ENCODE measurements at regions not wholly inside any gene's neighbourhood (a gene's known extent, or its start where the extent isn't known, plus 50 kb on each side); places are given as distances from the start of the nearest gene placed in this dataset.
"Not testable (repeated sequence)": the region's sequence is repeated elsewhere in the genome, so short reads cannot be mapped to it uniquely, and the experiment has no call there.

DNA sequence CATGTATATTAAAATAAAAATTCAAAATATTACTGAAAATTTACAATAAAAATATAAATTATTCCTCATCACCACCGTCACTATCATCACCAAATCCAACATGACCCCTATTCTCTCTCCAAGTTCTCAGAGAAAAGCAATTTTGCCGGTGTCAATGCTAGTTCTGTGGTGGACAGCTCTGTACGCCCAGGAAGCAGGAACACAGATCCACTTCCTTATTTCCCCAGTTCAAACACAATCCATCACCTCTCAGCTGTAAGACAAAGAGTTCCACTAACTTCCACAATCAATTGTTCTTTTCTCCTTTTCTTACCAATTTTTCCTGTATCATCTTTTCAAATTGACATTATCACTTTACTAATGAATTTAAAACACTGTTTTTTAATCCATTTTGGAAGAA lies 177.0 kb upstream of the LRRC61 start:
- not testable (repeated sequence) for H3K79me2 ChIP-seq (ENCODE audit: insufficient read depth, low read length); H3K14ac ChIP-seq (ENCODE audit: insufficient read depth, low read length); H3K9me3 Mint-ChIP-seq; H2BK12ac ChIP-seq (ENCODE audit: insufficient read length, low read depth, low read length); H3K9ac ChIP-seq (ENCODE audit: extremely low read depth, insufficient read length, low read length); H3K27ac ChIP-seq (ENCODE audit: insufficient read length, low read depth, low read length); H3K79me1 ChIP-seq (ENCODE audit: insufficient read depth, low read depth, low read length, poor library complexity, severe bottlenecking); H3T11ph ChIP-seq (ENCODE audit: low read length); H3K9me3 ChIP-seq (ENCODE audit: control insufficient read depth, low read depth, low read length); H2BK15ac ChIP-seq (ENCODE audit: low read depth, low read length); H4K8ac ChIP-seq (replicated peaks; ENCODE audit: insufficient read length, low read depth, low read length); H3K4me1 ChIP-seq (ENCODE audit: insufficient read depth, low read length); H4K91ac ChIP-seq (ENCODE audit: insufficient read length, low read depth, low read length); H2BK120ac ChIP-seq (ENCODE audit: low read depth, low read length, poor library complexity, severe bottlenecking); H2AFZ ChIP-seq (ENCODE audit: low read length); H4K5ac ChIP-seq (ENCODE audit: insufficient read length, low read depth, low read length); H3K4me1 Mint-ChIP-seq; H2AK5ac ChIP-seq (ENCODE audit: insufficient read length, low read length); H4K20me1 ChIP-seq (ENCODE audit: control insufficient read depth, insufficient read depth, insufficient read length); H3K27ac Mint-ChIP-seq; H2BK5ac ChIP-seq (ENCODE audit: insufficient read length, low read length); H3K4me2 ChIP-seq (ENCODE audit: insufficient read depth, insufficient read length, low read length); DNase-seq; H3K36me3 Mint-ChIP-seq (ENCODE audit: insufficient read depth in 1 of 3, low read depth in 3 of 3); H3K23ac ChIP-seq (ENCODE audit: insufficient read length, low read depth, low read length); H3K4ac ChIP-seq (ENCODE audit: low read depth, low read length); H3K27me3 Mint-ChIP-seq (ENCODE audit: low read depth); H3K56ac ChIP-seq (ENCODE audit: insufficient read length, low read depth, low read length); H3K27me3 ChIP-seq (ENCODE audit: insufficient read depth, low read length); H3K18ac ChIP-seq (ENCODE audit: insufficient read length, low read depth, low read length); H2BK20ac ChIP-seq (ENCODE audit: low read depth, low read length, poor library complexity, severe bottlenecking); H3K23me2 ChIP-seq (ENCODE audit: insufficient read length, low read depth, low read length, poor library complexity, severe bottlenecking); H3K4me3 Mint-ChIP-seq
- no CpG with 5 or more reads among the region's 3 CpGs for WGBS (ENCODE audit: extremely low coverage, insufficient read length, low lambda C conversion rate)

DNA sequence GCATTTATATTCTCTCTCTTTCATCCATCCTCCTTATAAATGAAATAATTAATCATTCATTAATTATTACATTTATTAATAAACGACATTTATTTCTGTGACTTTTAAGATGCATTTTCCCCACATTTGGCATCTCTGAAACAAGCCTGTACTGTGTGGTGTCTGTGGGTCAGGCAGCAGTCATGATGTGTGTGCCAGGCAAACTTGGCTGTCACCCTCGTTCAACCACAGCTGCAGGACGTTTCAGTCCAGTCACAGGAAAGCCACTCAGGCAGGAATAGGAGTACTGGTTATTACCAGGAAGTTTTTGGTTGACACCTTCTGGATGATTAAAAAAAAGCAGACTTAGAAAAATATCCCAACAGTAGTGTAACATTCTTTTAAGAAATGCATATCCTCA lies 175.6 kb upstream of the LRRC61 start:
- not testable (repeated sequence) for H3K23ac ChIP-seq (ENCODE audit: insufficient read length, low read depth, low read length); DNase-seq; H3K4me3 Mint-ChIP-seq; H3K4ac ChIP-seq (ENCODE audit: low read depth, low read length); H2BK15ac ChIP-seq (ENCODE audit: low read depth, low read length); H3K23me2 ChIP-seq (ENCODE audit: insufficient read length, low read depth, low read length, poor library complexity, severe bottlenecking); H3K79me2 ChIP-seq (ENCODE audit: insufficient read depth, low read length); H2AK5ac ChIP-seq (ENCODE audit: insufficient read length, low read length); H4K8ac ChIP-seq (replicated peaks; ENCODE audit: insufficient read length, low read depth, low read length); H2BK120ac ChIP-seq (ENCODE audit: low read depth, low read length, poor library complexity, severe bottlenecking); H3K79me1 ChIP-seq (ENCODE audit: insufficient read depth, low read depth, low read length, poor library complexity, severe bottlenecking); H4K91ac ChIP-seq (ENCODE audit: insufficient read length, low read depth, low read length); H3K56ac ChIP-seq (ENCODE audit: insufficient read length, low read depth, low read length); H3K4me1 ChIP-seq (ENCODE audit: insufficient read depth, low read length); H3K4me1 Mint-ChIP-seq; H4K5ac ChIP-seq (ENCODE audit: insufficient read length, low read depth, low read length); H3K9me3 ChIP-seq (ENCODE audit: control insufficient read depth, low read depth, low read length); H4K20me1 ChIP-seq (ENCODE audit: control insufficient read depth, insufficient read depth, insufficient read length); H3K27me3 ChIP-seq (ENCODE audit: insufficient read depth, low read length); H3K14ac ChIP-seq (ENCODE audit: insufficient read depth, low read length); H3K27me3 Mint-ChIP-seq (ENCODE audit: low read depth); H3K9ac ChIP-seq (ENCODE audit: extremely low read depth, insufficient read length, low read length); H2BK20ac ChIP-seq (ENCODE audit: low read depth, low read length, poor library complexity, severe bottlenecking); H2AFZ ChIP-seq (ENCODE audit: low read length); H3K4me2 ChIP-seq (ENCODE audit: insufficient read depth, insufficient read length, low read length); H2BK5ac ChIP-seq (ENCODE audit: insufficient read length, low read length); H3K27ac Mint-ChIP-seq; H3K9me3 Mint-ChIP-seq; H3K18ac ChIP-seq (ENCODE audit: insufficient read length, low read depth, low read length); H2BK12ac ChIP-seq (ENCODE audit: insufficient read length, low read depth, low read length); H3T11ph ChIP-seq (ENCODE audit: low read length); H3K27ac ChIP-seq (ENCODE audit: insufficient read length, low read depth, low read length); H3K36me3 Mint-ChIP-seq (ENCODE audit: insufficient read depth in 1 of 3, low read depth in 3 of 3)
- no CpG with 5 or more reads among the region's 3 CpGs for WGBS (ENCODE audit: extremely low coverage, insufficient read length, low lambda C conversion rate)

DNA sequence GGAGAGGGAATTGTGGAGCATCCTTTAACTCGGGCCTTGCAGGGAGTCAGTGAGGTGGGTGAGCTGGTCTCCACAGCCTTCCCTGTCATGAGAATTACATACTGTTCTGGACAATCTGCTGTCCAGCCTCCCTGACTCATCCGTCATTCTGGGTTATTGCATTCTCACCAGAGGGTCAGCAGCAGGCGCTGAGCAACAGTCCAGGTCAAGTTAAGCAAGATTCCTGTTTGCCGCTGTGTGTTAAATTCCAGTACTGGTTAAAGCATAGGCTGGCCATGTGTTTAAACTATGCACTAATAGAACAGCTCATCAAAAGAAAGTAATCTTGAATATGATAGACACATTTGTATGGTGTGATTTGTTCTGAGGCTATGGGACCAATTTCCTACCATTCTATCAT lies 167.1 kb upstream of the LRRC61 start:
- not testable (repeated sequence) for H3K36me3 Mint-ChIP-seq (ENCODE audit: insufficient read depth in 1 of 3, low read depth in 3 of 3); H3K9ac ChIP-seq (ENCODE audit: extremely low read depth, insufficient read length, low read length); H3K27me3 ChIP-seq (ENCODE audit: insufficient read depth, low read length); H3K79me2 ChIP-seq (ENCODE audit: insufficient read depth, low read length); H3K9me3 ChIP-seq (ENCODE audit: control insufficient read depth, low read depth, low read length); H3K23me2 ChIP-seq (ENCODE audit: insufficient read length, low read depth, low read length, poor library complexity, severe bottlenecking); H3K27ac ChIP-seq (ENCODE audit: insufficient read length, low read depth, low read length); H3K79me1 ChIP-seq (ENCODE audit: insufficient read depth, low read depth, low read length, poor library complexity, severe bottlenecking); H3K4ac ChIP-seq (ENCODE audit: low read depth, low read length); H4K5ac ChIP-seq (ENCODE audit: insufficient read length, low read depth, low read length); H2AFZ ChIP-seq (ENCODE audit: low read length); H3K4me2 ChIP-seq (ENCODE audit: insufficient read depth, insufficient read length, low read length); H3K18ac ChIP-seq (ENCODE audit: insufficient read length, low read depth, low read length); H2AK5ac ChIP-seq (ENCODE audit: insufficient read length, low read length); H4K20me1 ChIP-seq (ENCODE audit: control insufficient read depth, insufficient read depth, insufficient read length); H3K4me1 Mint-ChIP-seq; H4K8ac ChIP-seq (replicated peaks; ENCODE audit: insufficient read length, low read depth, low read length); H3K9me3 Mint-ChIP-seq; H3K4me3 Mint-ChIP-seq; H3K23ac ChIP-seq (ENCODE audit: insufficient read length, low read depth, low read length); H3K56ac ChIP-seq (ENCODE audit: insufficient read length, low read depth, low read length); H3T11ph ChIP-seq (ENCODE audit: low read length); H2BK5ac ChIP-seq (ENCODE audit: insufficient read length, low read length); H2BK20ac ChIP-seq (ENCODE audit: low read depth, low read length, poor library complexity, severe bottlenecking); H3K14ac ChIP-seq (ENCODE audit: insufficient read depth, low read length); H3K4me1 ChIP-seq (ENCODE audit: insufficient read depth, low read length); H4K91ac ChIP-seq (ENCODE audit: insufficient read length, low read depth, low read length); H2BK120ac ChIP-seq (ENCODE audit: low read depth, low read length, poor library complexity, severe bottlenecking); H2BK15ac ChIP-seq (ENCODE audit: low read depth, low read length); H2BK12ac ChIP-seq (ENCODE audit: insufficient read length, low read depth, low read length); DNase-seq; H3K27ac Mint-ChIP-seq
- peaks cover 30% of the 10 kb centered on the region for H3K27me3 Mint-ChIP-seq (ENCODE audit: low read depth)
- no CpG with 5 or more reads among the region's 4 CpGs for WGBS (ENCODE audit: extremely low coverage, insufficient read length, low lambda C conversion rate)
